Right lobe of liver (tissue), 6 donors: ENCODE measurements at regions not wholly inside any gene's neighbourhood (a gene's known extent, or its start where the extent isn't known, plus 50 kb on each side); places are given as distances from the start of the nearest gene placed in this dataset.

Experiments used
- ATAC-seq, 4 donors: fragments of 200-7000 bp; cut with Tn5 transposase; one replicate each; pipeline ENCODE4 v1.9.1; 2020; ENCODE audit warnings: mild to moderate bottlenecking in 4 of 4, moderate library complexity in 4 of 4
- DNase-seq, 3 donors: peaks; one replicate each; pipeline ENCODE4 v3.0.0-alpha.2; 2020
- H3K27ac ChIP-seq, 3 donors: fragments of 200-600 bp; one replicate each; pipeline ENCODE4 v1.8.0; 2022
- H3K27me3 ChIP-seq, 2 donors: fragments of 200-600 bp; one replicate each; pipeline ENCODE4 v1.8.0; 2022
- H3K36me3 ChIP-seq, 4 donors: fragments of 200-600 bp; sonication (generic) in 1 of 4; one replicate each; pipeline versions ENCODE4 v1.5.1 to v1.8.0; 2017 to 2022; ENCODE audit warnings: control low read depth in 1 of 4
- H3K4me1 ChIP-seq, 4 donors: fragments of 200-600 bp; sonication (generic) in 1 of 4; one replicate each; pipeline versions ENCODE4 v1.5.1 to v1.8.0; 2017 to 2022; ENCODE audit warnings: control low read depth in 1 of 4
- H3K4me3 ChIP-seq, 3 donors: fragments of 200-600 bp; one replicate each; pipeline ENCODE4 v1.8.0; 2022
- H3K9me3 ChIP-seq, 4 donors: fragments of 200-600 bp; sonication (generic) in 1 of 4; one replicate each; pipeline versions ENCODE4 v1.5.1 to v1.8.0; 2017 to 2022; ENCODE audit warnings: control low read depth in 1 of 4
- POLR2A ChIP-seq: fragments of 450-650 bp; IDR thresholded peaks from one replicate; pipeline ENCODE4 v1.6.1; 2017; ENCODE audit warnings: antibody characterized with exemption, mild to moderate bottlenecking
- WGBS: methylation state at CpG from one replicate; pipeline ENCODE4 v1.1.6; 2018; ENCODE audit warnings: low coverage, low lambda C conversion rate; ENCODE audit not compliant: insufficient coverage; ENCODE audit errors: missing lambda C conversion rate; 5-methylcytosine and 5-hydroxymethylcytosine counted together
- intact Hi-C, 2 donors: fragments of 100-400 bp; cut with DNase I; formaldehyde crosslinking; loops; one replicate each; pipeline versions ENCODE4 v1.11.2 to v1.14.1; 2022
- TF ChIP-seq, protein P1 (sequence below), 4 donors: fragments of 200-600 bp in 3 of 4; fragments of 450-650 bp in 1 of 4; IDR thresholded peaks; one replicate each; pipeline versions ENCODE4 v1.5.1 to v1.8.0; 2016 to 2022; ENCODE audit warnings: antibody characterized with exemption in 4 of 4, mild to moderate bottlenecking in 2 of 4
- donor health status: DM: no; HTN: yes; CAD: no.
- donor health status: DM: no; HTN: no; CAD: no.
- donor health status: DM: no; HTN: no; CAD: no.
- donor health status: DM: no; HTN: yes; CAD: no.
- donor health status: DM: no; HTN: yes; CAD: no.

DNA sequence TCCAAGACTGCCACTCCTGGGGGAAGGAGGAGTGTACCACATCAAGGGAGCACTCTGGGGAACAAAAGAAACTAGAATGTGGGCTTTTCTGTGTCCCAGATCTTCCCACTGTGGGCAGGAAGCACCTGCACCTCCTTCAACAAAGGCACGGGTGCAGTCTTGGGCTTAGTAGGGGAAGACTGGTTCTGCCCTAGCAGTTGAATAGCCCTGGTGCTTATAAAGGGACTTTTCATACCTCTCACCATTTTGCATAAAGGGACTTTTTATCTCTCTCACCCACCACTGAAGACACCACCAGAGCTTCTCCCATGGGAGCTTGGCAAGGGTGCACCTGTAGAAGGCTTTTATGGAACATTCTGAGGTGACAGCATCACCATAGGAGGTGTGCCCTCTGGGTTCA, 65.8 kb upstream of the MS4A8 start:
- intact Hi-C loops: no loop called here

DNA sequence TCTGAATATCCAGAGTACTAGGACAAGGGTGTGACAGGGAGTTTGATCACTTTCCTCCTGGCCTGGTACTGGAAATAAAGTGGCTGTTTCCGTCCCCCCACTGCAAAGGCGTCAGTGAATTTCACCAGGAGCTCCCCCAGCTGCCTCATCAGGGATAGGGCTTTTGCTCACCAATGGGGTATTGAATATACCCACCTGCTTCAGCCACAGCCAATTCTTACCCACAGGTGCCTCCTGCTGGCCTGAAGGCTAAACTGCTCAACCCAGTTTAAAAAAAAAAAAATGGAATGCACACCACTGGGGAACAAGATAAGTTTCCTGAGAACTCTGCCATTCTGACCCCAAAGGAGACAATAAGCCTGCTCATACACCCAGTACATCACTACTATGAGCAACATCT, 65.3 kb upstream of the MS4A8 start:
- Histone ChIP-seq H3K9me3 (no peaks in the 10 kb centered on the region), H3K4me1 (no peaks in the 10 kb centered on the region), H3K36me3 (no peaks in the 10 kb centered on the region), H3K27me3 (no peaks in the 10 kb centered on the region), H3K27ac (no peak overlapping the region), H3K4me3 (no peak overlapping the region)
- intact Hi-C loops: no loop called here
- DNase-seq: no peak
- ATAC-seq: no peak
- WGBS: no CpG with 5 or more reads among the region's 2 CpGs
- no peak for TF ChIP-seq POLR2A
- TF ChIP-seq, protein P1, sequence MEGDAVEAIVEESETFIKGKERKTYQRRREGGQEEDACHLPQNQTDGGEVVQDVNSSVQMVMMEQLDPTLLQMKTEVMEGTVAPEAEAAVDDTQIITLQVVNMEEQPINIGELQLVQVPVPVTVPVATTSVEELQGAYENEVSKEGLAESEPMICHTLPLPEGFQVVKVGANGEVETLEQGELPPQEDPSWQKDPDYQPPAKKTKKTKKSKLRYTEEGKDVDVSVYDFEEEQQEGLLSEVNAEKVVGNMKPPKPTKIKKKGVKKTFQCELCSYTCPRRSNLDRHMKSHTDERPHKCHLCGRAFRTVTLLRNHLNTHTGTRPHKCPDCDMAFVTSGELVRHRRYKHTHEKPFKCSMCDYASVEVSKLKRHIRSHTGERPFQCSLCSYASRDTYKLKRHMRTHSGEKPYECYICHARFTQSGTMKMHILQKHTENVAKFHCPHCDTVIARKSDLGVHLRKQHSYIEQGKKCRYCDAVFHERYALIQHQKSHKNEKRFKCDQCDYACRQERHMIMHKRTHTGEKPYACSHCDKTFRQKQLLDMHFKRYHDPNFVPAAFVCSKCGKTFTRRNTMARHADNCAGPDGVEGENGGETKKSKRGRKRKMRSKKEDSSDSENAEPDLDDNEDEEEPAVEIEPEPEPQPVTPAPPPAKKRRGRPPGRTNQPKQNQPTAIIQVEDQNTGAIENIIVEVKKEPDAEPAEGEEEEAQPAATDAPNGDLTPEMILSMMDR (IDR thresholded peaks at IDR 0.05): peak in 2 of 4 donors; percentile 13 to 25

More for the DNA sequence above, 65.8 kb upstream of the MS4A8 start:
- no peaks in the 10 kb centered on the region for H3K36me3 ChIP-seq
- H3K4me1 ChIP-seq: no peaks in the 10 kb centered on the region
- no peaks in the 10 kb centered on the region for H3K9me3 ChIP-seq
- no peak for TF ChIP-seq POLR2A
- TF ChIP-seq, protein P1 (IDR thresholded peaks at IDR 0.05): no peak
- ATAC-seq (no peak), DNase-seq (no peak)
- no peaks in the 10 kb centered on the region for H3K27me3 ChIP-seq
- WGBS: no CpG with 5 or more reads among the region's 1 CpG
- H3K4me3 ChIP-seq: no peak overlapping the region
- no peak overlapping the region for H3K27ac ChIP-seq

DNA sequence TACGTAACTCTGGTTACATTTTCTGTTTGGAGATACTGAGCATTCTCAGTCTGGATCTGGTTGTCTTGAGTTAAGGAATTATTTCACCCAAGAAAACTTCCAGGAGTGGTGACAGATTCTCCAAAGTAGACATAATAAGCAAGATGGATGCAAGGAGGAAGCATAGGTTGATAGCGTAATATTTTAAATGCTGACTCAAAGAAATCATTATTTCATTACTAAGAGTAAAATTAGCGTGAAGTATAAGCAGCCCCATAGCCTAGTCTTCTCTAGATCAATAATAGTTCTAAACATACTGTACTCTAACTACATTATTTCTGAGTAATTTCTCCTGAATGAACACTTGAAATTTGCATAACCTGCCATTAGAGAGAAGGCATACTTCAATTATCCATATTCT, 57.5 kb upstream of the MS4A8 start:
- H3K4me1 ChIP-seq: no peaks in the 10 kb centered on the region
- no peak overlapping the region for H3K4me3 ChIP-seq
- TF ChIP-seq POLR2A: no peak
- TF ChIP-seq, protein P1 (IDR thresholded peaks at IDR 0.05): no peak
- 89% methylated on average over 3 of the region's 3 CpGs for whole genome bisulfite sequencing
- no peak overlapping the region for H3K27ac ChIP-seq
- DNase-seq: no peak
- no peaks in the 10 kb centered on the region for H3K36me3 ChIP-seq
- no peak for ATAC-seq
- no peaks in the 10 kb centered on the region for H3K9me3 ChIP-seq
- no peaks in the 10 kb centered on the region for H3K27me3 ChIP-seq
- intact Hi-C loops: no loop called here

DNA sequence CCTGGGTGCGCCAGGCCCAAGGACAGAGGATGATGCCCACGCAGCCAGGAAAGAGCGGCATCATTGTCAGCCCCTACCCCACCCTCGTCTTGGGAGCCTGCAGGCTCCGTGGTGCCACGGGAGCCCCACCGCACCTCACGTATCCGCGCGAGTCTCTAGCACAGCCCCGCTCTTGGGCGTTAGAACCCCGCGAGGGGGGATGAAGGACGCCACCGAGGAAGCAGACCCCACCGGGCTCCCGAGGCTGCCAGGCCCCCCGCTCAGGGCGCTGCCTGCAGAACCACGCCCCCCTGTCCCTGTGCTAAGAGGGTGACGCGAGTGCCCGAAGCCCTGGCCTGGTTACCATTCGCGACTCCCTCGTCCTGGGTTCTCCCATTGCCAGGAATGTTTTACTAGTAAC, 52.3 kb upstream of the MS4A8 start:
- Histone ChIP-seq H3K4me1 (no peaks in the 10 kb centered on the region), H3K27me3 (no peaks in the 10 kb centered on the region), H3K4me3 (no peak overlapping the region), H3K27ac (no peak overlapping the region), H3K36me3 (no peaks in the 10 kb centered on the region), H3K9me3 (no peaks in the 10 kb centered on the region)
- TF ChIP-seq, protein P1 (IDR thresholded peaks at IDR 0.05): no peak
- TF ChIP-seq POLR2A: no peak
- intact Hi-C loops: no loop called here
- DNase-seq (no peak), ATAC-seq (peak in 1 of 4 donors; percentile 14)
- WGBS: no CpG with 5 or more reads among the region's 28 CpGs
